ENCODE measurements at regions not wholly inside any gene's neighbourhood (a gene's known extent, or its start where the extent isn't known, plus 50 kb on each side); places are given as distances from the start of the nearest gene placed in this dataset.

DNA sequence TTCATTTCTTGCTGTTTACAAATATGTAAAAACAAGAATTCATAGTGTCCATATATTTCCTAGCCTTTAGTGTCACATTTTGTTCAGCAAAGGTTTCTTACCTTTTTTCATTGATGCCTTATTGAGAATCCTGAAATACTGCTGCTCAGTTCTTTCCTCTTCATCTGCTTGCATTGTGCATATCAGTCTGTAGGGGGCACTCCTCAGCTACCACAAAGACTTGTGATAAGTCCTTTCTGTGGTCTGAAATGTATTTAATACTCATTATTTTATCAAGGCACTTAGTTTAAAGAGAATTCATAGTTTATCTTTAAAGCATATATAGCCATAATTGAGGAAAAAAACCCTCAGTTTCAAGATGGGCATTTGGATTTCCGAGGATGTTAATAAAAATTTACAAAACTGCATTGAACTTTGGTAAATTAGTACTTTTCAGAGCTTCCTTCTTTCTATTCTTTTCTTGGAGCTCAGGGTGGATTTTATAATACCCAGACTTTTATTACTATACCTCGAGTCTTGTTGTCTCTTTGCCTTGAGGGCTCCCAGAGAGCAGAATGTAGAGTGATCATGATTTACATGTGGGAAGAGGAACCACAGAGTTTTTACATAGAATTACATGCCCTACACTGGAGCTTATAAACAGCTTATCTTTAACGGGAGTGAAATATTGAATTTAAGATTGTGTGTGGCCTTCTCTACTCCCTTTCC is 570.1 kb downstream of the PLCL1 start:
- TF ChIP-seq POLR2A (IDR thresholded peaks at IDR 0.05) = no peak
- TF ChIP-seq, protein P1, sequence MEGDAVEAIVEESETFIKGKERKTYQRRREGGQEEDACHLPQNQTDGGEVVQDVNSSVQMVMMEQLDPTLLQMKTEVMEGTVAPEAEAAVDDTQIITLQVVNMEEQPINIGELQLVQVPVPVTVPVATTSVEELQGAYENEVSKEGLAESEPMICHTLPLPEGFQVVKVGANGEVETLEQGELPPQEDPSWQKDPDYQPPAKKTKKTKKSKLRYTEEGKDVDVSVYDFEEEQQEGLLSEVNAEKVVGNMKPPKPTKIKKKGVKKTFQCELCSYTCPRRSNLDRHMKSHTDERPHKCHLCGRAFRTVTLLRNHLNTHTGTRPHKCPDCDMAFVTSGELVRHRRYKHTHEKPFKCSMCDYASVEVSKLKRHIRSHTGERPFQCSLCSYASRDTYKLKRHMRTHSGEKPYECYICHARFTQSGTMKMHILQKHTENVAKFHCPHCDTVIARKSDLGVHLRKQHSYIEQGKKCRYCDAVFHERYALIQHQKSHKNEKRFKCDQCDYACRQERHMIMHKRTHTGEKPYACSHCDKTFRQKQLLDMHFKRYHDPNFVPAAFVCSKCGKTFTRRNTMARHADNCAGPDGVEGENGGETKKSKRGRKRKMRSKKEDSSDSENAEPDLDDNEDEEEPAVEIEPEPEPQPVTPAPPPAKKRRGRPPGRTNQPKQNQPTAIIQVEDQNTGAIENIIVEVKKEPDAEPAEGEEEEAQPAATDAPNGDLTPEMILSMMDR (IDR thresholded peaks at IDR 0.05) = peak; percentile 28 to 63 (median 50)
